K562 (cell line): ENCODE measurements at regions not wholly inside any gene's neighbourhood (a gene's known extent, or its start where the extent isn't known, plus 50 kb on each side); places are given as distances from the start of the nearest gene placed in this dataset.

ENCODE experiments used
- HMGXB4 ChIP-seq: sonication (generic); formaldehyde crosslinking; IDR thresholded peaks from 2 replicates; pipeline ENCODE4 v1.8.1; 2023; ENCODE audit warnings: mild to moderate bottlenecking, missing genetic modification reagents
- NFYB ChIP-seq: IDR thresholded peaks from 2 replicates; pipeline ENCODE4 v1.6.1; 2011; ENCODE audit warnings: mild to moderate bottlenecking, moderate library complexity; ENCODE audit not compliant: insufficient read length; ENCODE audit errors: extremely low read depth
- SIN3A ChIP-seq, 2 experiments: fragments of 150-350 bp in 1 of 2; IDR thresholded peaks; 2 replicates each; pipeline ENCODE4 v1.6.1; 2011 to 2016; ENCODE audit warnings: borderline replicate concordance in 2 of 2, low read depth in 2 of 2, low read length in 2 of 2, mild to moderate bottlenecking in 2 of 2, moderate library complexity in 2 of 2; ENCODE audit not compliant: control insufficient read depth in 1 of 2
- ZFP36 ChIP-seq: fragments of 150-350 bp; IDR thresholded peaks from 2 replicates; pipeline ENCODE4 v1.6.1; 2018; ENCODE audit warnings: low read length, low read depth; ENCODE audit not compliant: partially characterized antibody
- ZNF274 ChIP-seq: IDR thresholded peaks from 2 replicates; pipeline ENCODE4 v1.6.1; 2011; ENCODE audit warnings: low read depth, mild to moderate bottlenecking, low read length, moderate library complexity, borderline replicate concordance
- TF ChIP-seq, protein P1 (sequence below): fragments of 250-450 bp; sonication (Bioruptor Pico); IDR thresholded peaks from 2 replicates; pipeline ENCODE4 v1.4.0; 2020; ENCODE audit warnings: mild to moderate bottlenecking, moderate library complexity

- TF ChIP-seq, protein P1, sequence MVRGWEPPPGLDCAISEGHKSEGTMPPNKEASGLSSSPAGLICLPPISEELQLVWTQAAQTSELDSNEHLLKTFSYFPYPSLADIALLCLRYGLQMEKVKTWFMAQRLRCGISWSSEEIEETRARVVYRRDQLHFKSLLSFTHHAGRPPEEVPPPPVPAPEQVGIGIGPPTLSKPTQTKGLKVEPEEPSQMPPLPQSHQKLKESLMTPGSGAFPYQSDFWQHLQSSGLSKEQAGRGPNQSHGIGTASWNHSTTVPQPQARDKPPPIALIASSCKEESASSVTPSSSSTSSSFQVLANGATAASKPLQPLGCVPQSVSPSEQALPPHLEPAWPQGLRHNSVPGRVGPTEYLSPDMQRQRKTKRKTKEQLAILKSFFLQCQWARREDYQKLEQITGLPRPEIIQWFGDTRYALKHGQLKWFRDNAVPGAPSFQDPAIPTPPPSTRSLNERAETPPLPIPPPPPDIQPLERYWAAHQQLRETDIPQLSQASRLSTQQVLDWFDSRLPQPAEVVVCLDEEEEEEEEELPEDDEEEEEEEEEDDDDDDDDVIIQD, result no peak
- TF ChIP-seq HMGXB4 (CRISPR knock-in tag), result no peak
- TF ChIP-seq SIN3A (IDR thresholded peaks at IDR 0.05; ENCODE audit: borderline replicate concordance in 2 of 2, control insufficient read depth in 1 of 2, low read depth in 2 of 2, low read length in 2 of 2), result no peak
- no peak for TF ChIP-seq ZNF274
- TF ChIP-seq NFYB, result no peak
- no peak for TF ChIP-seq ZFP36
Observed at GRCh38 chr5:135163964-135164363, 129.9 kb upstream of the PITX1 start.
